NCI-H226 (cell line): ENCODE measurements at regions not wholly inside any gene's neighbourhood (a gene's known extent, or its start where the extent isn't known, plus 50 kb on each side); places are given as distances from the start of the nearest gene placed in this dataset.

ENCODE experiments used
- DNase-seq: peaks from one replicate; pipeline ENCODE4 v3.0.0-alpha.2; 2015

DNA sequence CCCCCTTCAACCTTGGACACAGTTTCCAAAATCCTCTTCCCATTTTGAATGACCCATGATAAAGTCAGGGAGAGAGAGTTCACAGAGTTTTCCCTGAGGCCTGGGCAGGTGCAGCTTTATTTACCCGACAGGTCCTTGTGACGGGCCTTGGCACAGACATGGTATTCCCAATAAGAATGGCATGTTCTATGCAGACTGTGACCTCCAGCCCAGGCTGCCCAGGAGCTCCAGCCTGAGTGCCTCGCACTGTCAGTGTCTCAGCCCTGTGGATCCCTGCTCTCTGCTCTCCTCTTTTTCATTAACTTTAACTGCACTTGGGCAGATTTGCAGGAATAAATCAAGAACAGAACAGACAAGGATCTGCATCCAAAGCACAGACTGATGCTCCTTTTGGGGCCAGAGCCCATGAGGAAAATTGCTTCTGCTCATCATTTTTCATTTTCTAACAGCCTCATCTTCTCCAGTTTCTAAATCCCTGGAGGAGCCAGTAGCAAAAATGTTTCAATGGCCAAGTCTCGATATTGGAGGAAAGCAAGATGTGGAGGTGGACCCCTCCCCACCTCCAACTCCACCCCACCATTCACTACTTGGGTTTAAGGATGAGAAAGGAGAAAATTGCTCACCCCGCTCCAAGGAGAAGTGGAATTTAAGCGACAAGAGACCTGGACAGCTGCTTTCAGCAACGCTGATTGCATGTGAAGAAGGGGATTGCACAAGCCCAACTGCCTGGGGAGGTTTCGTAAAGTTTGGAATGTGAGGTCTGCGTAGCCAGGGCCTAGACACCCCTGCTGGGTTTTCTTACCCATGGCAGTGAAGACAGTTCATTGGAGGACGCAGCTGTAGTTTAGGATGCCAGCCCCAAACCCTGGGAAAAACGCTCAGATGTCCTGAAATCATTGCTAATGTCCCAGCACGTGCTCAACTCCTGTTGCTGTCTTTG is 225.9 kb downstream of the WDR11 start:
- peak; percentile 84 for DNase-seq

DNA sequence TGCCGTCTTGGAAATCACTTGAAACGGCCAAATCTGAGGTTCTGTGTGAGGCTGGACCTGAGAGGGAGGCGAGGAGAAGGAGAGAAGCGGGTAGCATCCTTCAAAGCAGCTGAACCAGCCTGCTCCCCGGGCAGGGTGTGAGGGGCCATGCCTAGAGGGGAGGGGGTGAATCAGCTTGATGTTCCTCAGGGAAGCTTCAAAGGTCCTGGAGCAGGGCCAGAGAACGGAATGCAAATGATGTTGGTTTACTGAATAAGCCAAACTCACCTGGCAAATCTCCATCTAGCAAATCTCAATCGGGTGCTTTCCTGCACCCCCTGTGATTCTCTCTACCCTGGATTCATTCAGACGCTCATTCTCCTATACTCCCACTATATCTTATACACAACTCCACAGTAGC is 226.9 kb downstream of the WDR11 start:
- DNase-seq, result peak; percentile 68

DNA sequence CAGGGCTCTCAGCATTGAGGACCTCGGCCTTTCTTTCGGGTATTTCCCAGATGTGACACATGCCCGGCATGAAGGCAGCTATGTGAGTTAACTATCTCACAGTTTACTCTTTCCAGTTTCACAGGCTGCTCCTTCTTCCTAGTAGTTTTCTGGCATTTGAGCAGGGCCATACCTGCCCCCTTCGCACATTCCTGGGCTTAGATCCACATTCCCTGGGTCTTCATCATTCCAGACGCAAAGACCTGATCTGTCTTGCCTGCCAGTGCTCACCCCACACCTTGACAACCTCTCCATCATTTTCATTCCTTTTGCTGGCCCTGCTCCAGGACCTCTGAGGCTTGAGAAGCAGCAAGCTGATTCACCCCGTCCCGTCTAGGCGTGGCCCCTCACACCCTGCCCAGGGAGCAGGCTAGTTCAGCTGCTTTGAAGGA is 227.5 kb downstream of the WDR11 start:
- DNase-seq, result peak; percentile 95

DNA sequence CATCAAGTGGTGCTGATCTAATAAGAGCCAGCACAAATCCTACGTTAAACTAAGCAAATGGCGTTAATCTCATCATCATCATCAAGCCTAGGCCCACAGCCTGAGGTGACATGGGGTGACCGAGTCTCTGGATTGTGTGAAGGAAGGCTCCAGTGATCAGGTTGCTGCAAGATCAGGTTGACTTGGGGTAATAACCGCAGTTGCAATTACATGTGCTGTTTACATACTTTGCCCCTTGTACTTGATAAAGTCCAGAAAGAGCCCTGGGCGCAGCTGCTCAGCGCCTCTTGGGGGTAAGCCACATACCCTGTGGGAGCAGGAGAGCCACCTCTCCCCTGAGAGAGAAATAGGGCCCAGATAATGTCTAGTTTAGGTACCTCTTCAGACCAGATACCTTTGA is 228.1 kb downstream of the WDR11 start:
- no peak for DNase-seq

DNA sequence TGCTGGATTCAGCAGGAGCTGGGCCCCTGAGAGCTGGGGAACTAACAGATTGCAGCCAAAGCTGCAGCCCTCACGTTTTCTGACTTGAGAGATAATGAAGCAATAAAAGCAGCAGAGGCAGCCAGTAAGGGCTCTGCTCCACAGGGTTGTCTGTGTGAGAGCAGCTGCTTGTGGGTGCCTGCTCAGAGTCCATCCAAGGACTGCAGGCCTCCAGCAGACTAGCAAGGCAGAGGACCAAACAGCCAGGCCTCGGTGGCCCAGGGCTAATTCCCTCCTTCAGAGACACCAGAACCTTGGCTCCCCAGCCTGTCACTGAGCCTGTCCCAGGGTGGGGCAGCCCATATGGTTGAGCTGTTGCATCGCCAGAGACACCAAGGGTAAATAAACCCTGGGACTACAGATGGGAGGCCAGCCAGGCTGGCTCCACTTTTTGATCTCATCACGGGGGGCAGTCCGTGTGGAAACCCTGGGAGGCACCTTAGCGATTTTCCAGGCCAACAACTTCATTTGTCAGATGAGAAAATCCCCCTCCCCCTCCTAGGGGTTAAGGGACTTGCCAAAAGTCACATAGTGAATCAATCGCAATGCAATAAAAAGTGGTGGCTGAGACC is 229.2 kb downstream of the WDR11 start:
- DNase-seq, result no peak

DNA sequence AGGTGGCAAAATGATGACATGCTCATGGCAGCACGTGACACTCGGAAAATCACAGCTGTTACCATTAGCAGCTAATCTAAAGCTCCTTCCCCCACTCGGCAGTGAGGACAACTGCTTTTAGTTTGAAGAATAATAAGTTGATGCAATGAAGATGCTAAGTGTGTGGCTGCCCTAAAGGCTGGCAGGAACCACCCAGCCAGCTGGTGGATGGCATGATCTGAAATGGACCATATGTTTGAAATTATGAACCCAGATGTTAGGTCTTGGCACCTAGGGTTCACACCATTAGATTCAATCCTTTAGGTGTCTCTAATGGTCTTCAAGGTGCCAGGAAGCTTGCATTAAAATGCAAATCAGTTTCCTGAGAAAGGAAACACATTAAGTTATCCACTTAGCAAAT is 230.1 kb downstream of the WDR11 start:
- no peak for DNase-seq

DNA sequence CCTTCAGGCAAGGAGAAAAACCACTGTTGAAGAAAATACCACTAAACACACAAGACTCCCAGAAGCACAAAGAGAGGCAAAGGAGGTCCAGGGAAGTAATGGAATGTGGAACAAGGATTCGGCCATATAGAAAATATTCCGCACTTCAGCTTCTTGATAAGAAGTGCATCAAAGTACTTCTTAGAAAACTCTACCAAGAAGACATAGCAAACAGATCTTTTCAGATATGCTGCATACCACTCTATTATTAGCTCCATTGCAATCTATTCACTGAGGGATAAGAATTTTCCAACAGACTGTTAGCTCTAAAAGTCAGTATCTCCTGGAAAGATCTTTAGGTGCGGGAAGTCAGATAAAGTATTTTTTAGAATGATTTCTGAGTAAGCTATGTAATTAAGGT is 231.8 kb downstream of the WDR11 start:
- DNase-seq, result no peak

DNA sequence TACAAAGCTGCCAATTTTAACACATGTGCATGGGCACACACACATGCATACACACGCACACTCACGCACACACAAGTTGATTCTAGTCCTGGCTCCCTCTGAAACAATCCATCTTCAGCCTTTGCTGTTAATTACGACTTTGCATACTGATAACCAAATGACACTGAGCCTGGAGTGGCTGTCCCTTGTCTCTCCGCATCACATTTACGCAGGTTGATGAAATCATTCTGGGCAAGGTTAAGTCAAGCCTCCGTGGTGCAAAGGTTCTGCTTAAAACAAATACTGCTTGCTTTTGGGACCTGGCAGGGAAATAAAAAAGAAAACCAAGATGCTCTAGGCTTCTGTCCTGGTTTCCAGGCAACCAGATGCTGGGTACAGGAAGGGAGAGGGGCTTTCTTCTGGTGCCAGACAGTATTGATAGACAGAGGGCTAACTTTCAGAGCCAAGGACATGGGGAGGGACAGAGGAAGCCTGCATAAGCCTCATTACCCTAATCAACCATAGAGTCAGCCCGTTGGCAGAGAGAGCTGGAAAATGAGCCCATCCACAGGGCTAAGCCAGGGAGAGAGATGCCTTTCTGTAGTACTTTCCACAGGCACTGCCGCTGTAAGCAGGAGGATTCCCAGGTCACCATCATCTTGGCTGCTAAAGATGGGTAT is 233.0 kb downstream of the WDR11 start:
- no peak for DNase-seq

DNA sequence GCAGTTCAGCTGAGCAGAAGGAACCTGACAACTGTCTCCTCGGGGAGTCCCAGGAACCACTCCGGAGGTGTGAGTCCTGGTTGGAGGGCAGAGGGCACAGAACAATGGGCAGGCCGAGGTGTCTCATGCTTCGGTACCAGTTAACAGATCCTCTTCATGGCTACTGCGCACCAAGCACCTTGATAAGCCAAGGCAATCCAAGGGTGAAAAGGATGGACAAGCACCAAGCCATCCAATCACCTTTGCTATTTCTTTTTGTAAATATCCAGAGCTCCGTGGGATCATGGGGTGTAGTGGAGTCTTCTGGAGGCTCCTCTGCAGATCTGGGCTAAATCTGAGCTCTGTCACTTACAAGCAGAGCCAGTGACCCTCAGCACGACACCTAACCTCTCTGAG is 233.5 kb downstream of the WDR11 start:
- no peak for DNase-seq

DNA sequence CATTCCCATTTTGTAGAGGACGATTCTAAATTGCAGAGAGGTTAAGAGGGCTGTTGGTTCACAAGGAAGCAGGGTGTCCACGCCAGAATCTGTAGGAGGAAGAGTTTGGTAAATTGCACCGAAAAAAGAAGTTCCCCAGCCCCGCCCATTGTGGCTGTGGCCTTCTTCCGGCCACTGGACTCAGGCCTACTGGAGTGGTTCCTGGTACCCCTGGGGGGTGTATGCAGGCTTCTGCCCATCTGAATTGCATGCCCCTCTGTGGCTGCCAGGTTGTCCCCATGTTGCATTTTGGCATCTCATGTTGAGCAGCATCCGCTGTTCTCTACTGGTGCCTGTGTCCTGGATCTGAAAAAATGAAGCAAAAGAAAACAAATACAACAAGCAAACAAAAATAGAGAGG is 234.2 kb downstream of the WDR11 start:
- no peak for DNase-seq

DNA sequence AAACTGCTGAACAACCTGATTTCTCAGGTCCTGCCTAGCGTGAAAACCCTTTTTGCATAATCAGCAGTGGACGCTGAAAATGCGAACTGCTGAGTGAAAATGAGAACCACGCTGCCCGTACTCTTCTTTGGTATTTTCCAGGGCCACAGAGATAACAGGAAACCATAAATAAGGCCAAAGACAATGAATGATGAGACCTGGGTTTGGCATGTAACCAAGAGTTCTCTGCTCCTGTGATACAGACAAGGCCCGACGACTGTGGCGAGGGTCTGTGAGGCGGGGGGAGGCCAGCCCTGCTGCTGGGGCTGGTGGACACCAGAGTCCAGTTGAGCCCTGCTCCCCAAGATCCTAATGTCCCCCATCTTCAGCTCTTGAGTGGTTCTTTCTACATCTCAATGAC is 236.0 kb downstream of the WDR11 start:
- no peak for DNase-seq

DNA sequence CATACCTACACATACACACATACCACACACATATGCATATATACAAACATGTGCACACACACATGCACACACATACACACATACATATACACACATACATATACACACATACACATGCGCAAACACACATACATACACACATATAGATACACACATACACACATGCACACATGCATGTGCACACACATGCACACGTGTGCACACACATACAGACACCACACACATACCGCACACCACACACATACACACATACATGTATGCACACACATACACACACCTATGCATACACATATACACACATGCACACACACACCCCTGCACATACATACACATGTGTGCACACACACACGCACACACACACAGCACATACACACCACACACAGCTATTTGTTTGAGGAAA is 236.5 kb downstream of the WDR11 start:
- DNase-seq, result no peak

DNA sequence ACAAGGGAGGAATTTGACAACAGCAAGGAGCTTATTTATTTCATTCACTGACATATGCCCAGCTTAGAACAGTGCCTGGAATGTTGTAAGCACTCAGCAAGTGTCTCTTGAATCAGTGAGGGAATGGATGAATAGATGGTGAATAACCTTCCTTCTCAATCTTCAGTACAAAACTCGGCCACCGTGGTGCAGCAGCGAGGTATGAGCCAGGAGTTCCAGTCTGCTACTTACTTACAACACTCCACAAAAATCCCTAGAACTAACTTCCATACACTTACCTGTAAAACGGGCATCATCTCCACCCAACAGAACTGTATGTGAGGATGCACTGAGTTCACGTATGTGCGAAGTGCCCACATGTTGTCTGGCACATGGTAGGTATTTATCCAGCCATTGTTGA is 237.4 kb downstream of the WDR11 start:
- DNase-seq, result peak; percentile 28

DNA sequence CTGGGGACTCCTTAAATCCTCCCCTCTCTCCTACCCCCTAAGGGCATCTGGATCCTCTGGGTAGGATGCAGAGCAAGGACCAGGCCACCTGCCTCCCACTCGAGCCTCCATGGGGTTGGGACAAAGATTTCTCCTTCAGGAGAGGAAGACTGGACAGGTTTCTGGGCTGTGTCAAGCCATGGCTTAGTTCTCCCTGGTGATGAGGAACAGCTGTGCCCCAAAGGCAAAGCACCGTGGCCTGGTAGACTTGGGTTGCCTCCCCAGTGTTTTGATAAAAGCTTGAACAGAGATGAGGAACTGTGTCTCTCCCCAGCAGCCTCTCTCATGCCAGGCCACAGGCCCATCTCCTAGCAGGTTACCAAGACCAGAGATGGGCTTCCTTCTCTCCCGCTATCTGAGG is 238.3 kb downstream of the WDR11 start:
- DNase-seq, result no peak

DNA sequence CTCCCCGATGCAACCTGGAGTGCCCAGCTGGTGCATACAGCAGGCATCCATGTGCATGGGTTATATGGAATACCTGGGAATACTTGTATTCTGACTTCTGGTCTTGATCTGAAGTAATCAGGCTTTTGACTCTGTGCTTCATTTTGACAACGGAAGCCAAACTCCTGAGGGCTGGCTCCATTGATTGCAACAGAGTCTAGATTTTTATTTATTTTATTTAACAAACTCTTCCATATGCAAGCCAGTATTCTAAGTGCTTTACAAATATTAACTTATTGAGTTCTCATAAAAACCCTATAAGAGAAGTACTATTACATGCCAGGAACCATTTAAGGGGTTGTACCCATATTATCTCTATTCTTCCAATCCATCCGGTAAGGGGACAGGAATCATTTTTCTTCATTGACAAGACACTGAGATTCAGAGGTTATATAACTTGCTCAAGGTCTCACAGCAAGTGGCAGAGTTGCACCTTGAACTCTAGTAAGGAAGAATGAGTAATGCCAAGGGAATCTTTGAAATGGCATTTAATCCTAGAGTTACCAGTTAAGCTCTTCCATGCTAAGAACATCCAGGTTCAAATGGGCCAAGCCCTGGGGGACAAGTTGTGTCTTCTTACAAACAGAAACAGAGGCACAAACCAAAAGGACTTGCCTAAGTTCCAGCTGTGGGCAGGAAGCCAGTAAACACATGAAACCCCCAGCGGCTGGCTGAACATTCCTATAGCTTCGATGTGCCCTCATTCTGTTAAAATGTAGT is 241.0 kb downstream of the WDR11 start:
- DNase-seq, result peak; percentile 44

DNA sequence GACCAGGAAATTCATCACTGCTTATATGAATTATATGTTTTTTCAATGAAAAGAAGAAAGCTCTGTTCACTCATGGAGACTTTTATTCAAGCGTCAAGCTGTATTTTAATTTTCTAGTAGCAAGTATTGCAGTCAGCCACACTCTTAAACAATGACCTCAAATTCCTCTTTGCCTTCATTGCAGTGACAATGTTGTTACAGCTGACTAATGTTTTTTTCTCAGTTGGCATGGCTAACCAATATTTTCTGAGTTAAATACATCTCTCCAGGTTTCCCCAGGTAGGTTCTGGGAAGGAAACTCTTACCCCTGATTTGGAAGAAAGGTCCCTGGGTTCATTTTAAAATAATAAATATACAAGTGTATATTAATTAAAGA is 241.5 kb downstream of the WDR11 start:
- DNase-seq, result no peak

DNA sequence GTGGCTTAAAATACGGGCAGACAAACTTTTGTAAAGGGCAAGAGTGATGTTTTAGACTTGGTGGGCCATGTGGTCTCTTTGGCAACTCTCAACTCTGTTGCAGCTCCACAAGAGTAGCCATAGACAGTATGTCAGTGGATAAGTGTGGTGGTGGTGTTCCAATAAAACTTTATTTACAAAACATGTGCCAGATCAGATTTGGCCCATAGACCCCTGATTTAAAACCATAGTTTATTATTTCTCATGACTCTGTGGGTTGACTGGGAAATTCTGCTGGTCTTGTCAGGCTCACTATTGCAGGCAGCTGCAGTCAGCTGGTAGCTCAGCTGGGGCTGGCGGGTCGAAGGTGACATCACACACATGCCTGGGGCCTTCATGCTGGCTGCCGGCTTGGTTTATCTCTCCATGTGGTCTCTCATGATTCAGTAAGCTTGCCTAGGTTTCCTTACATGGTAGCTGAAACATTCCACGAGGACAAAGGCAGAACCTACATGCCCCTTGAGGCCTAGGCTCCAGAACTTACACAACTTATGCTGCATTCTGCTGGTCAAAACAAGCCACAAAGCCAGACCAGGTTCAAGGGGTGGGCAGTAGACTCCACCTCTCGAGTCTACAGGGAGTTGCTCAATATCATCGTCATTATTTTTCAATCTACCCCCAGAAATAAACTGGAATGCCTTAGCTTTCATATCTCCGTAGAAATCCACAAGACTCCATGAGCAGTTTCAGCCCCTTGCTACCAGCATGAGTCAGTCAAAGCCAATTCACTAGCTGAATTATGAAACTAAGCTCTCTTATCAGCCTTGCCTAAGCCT is 245.7 kb downstream of the WDR11 start:
- DNase-seq, result peak; percentile 92

DNA sequence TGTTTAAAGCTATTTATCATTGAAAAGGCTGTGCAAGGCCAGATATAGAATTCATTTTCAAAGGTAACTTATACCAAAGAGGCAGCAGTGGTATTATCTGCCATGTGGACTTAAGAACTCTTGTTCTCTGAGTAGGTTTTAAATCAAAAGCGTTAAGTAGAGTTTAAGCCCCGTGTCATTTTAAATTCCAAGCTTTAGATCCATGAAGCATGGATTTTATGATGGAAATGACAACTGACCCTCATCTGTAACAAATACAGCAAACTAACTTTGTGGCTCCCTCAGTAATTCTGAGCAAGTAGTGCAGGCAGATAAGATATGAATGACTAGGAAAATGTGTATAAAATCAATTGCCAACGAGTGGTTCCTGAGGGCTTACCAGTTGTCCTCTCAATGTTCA is 247.0 kb downstream of the WDR11 start:
- DNase-seq, result no peak

DNA sequence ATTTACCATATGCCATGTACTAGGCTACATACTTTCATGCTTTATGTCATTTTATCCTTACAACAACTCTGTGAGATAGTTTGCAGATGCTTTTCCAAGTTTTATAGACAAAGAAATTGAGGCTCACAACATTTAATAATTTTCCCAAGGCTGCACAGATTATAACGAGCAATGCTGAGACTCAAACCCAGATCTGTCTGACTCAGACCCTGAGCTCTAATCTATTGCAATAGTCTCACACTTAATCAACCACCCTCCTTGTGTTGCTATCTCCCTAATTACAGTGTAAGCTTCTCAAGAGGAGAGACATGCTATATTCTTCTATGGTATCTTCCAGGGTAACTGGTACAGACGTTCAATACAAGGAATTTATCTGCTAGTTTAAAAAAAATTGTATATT is 247.6 kb downstream of the WDR11 start:
- DNase-seq, result no peak

DNA sequence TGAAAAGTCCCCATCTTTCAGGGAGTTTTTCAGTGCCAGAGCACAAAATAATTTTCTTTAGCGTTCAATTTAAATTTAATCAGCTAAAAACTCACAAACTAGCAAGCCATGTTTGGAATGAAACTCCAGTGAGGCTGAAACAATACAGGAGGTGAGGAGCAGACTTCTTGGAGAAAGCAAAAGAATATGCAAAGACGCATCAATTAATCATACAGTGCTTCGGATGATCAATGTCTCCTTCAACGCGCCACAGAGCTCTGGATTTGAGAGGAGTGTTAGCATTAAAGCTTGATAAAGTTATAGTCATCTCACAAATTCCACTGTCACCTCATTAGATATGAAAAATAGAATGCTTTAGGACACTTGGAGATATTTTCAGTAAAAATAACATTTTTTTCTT is 248.0 kb downstream of the WDR11 start:
- no peak for DNase-seq

DNA sequence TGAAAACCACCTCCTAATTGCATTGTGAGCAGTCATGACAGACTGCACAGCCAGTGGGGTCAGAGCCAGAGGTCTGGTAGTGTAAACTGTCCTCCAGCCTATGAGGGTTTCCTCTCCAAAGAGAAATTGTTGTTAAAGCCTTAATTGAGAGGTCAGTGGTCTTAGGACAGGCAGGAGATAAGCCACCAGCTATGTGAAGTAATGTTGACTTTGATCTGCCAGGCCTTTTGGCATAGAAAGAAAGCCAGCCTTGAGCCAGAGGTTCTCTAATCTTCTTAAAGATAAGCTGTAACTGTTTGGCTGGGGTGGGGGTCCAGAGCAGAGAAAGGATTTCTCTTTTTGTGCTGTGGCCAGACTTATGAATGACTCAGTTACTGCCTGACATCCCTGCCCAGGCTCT is 248.4 kb downstream of the WDR11 start:
- no peak for DNase-seq

DNA sequence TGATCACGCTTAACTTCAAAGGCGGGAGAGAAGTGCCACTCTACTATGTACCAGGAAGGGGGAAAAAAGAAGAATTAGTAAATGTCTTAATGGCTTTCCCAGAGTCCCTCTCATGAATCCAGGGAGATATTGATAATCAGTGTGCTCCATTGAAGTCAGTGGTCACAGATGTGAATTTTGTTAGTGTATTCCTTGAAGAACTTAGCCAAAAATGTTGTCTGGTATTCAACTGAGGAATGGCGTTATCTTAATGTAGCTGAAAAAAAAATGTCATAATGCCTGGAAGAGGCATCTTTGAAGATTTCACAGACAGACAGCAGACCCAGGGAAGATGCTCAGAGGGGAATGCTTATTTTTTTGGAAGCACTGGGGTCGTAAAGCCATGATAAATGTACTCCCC is 250.4 kb downstream of the WDR11 start:
- no peak for DNase-seq
